Fibroblast of lung (primary cell): ENCODE measurements at regions not wholly inside any gene's neighbourhood (a gene's known extent, or its start where the extent isn't known, plus 50 kb on each side); places are given as distances from the start of the nearest gene placed in this dataset.

Source experiments
- DNase-seq, 2 donors: peaks; one replicate each; pipeline versions ENCODE4 v3.0.0 to v3.0.0-alpha.2; 2010; ENCODE audit warnings: low read depth in 2 of 2
- H2AFZ ChIP-seq: 2 replicates; pipeline ENCODE4 v1.5.1; 2012; ENCODE audit warnings: low read length, control low read depth, inconsistent platforms
- H3K27ac ChIP-seq: 2 replicates; pipeline ENCODE4 v1.5.1; 2011; ENCODE audit warnings: low read length, control low read depth; ENCODE audit not compliant: insufficient read depth
- H3K27me3 ChIP-seq: 2 replicates; pipeline ENCODE4 v1.5.1; 2011; ENCODE audit warnings: mild to moderate bottlenecking, low read length; ENCODE audit not compliant: control insufficient read depth, insufficient read depth
- H3K36me3 ChIP-seq: 2 replicates; pipeline ENCODE4 v1.5.1; 2011; ENCODE audit warnings: low read length; ENCODE audit not compliant: control insufficient read depth, insufficient read depth
- H3K4me1 ChIP-seq: 2 replicates; pipeline ENCODE4 v1.5.1; 2011; ENCODE audit warnings: low read length; ENCODE audit not compliant: control insufficient read depth, insufficient read depth; ENCODE audit errors: extremely low read depth
- H3K4me2 ChIP-seq: 2 replicates; pipeline ENCODE4 v1.5.1; 2011; ENCODE audit warnings: low read length, control low read depth; ENCODE audit not compliant: insufficient read depth; ENCODE audit errors: extremely low read depth
- H3K4me3 ChIP-seq, 4 experiments: fragments of 200-600 bp in 1 of 4; sonication (generic) in 1 of 4; replicated peaks in 1 of 4; 2 replicates each; pipeline ENCODE4 v1.5.1; 2011 to 2016; ENCODE audit warnings: low read length in 4 of 4, low read depth in 3 of 4, mild to moderate bottlenecking in 3 of 4, control low read depth in 2 of 4, inconsistent platforms in 1 of 4, mixed read lengths in 1 of 4; ENCODE audit not compliant: insufficient read depth in 1 of 4; ENCODE audit errors: control extremely low read depth in 1 of 4
- H3K79me2 ChIP-seq: 2 replicates; pipeline ENCODE4 v1.5.1; 2012; ENCODE audit warnings: mild to moderate bottlenecking, low read length, inconsistent platforms; ENCODE audit not compliant: control insufficient read depth, insufficient read depth
- H3K9ac ChIP-seq: 2 replicates; pipeline ENCODE4 v1.5.1; 2011; ENCODE audit warnings: mild to moderate bottlenecking, low read length, control low read depth; ENCODE audit not compliant: insufficient read depth
- H3K9me3 ChIP-seq: 2 replicates; pipeline ENCODE4 v1.5.1; 2012; ENCODE audit warnings: low read depth, low read length; ENCODE audit not compliant: control insufficient read depth, insufficient read depth
- H4K20me1 ChIP-seq: 2 replicates; pipeline ENCODE4 v1.5.1; 2011; ENCODE audit warnings: low read length; ENCODE audit not compliant: control insufficient read depth, insufficient read depth; ENCODE audit errors: extremely low read depth
- EZH2 ChIP-seq: IDR thresholded peaks from 2 replicates; pipeline ENCODE4 v1.5.1; 2012; ENCODE audit warnings: low read length, control low read depth, mild to moderate bottlenecking; ENCODE audit errors: missing control alignments
- TF ChIP-seq, protein P1 (sequence below), 2 donors: IDR thresholded peaks in 1 of 2; conservative IDR thresholded peaks in 1 of 2; 1 replicate in 1 of 2; 2 replicates in 1 of 2; pipeline ENCODE4 v1.5.1; 2011 to 2012; ENCODE audit warnings: low read length in 2 of 2, control low read depth in 1 of 2, inconsistent platforms in 1 of 2, low read depth in 1 of 2, mild to moderate bottlenecking in 1 of 2

DNA sequence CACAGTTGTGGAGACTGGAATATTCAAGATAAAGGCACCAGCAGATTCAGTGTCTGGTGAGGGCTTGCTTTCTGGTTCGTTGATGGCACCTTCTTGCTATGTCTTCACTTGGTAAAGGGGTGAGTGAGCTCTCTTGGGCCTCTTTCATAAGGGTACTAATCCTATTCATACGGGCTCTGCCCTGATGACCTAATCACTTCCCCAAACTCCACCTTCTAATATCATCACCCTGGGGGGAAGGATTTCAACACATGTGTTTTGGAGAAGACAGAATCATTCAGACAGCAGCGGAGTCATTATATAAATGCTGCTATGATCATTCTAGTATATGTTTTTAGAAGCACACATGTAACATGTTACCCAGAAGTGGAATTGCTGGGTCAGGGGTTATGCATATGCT, 295.3 kb upstream of the CTSO start:
- H3K9me3 ChIP-seq, result no peaks in the 10 kb centered on the region
- no peak overlapping the region for H3K9ac ChIP-seq
- no peaks in the 10 kb centered on the region for H3K27me3 ChIP-seq
- no peak for TF ChIP-seq EZH2
- TF ChIP-seq, protein P1, sequence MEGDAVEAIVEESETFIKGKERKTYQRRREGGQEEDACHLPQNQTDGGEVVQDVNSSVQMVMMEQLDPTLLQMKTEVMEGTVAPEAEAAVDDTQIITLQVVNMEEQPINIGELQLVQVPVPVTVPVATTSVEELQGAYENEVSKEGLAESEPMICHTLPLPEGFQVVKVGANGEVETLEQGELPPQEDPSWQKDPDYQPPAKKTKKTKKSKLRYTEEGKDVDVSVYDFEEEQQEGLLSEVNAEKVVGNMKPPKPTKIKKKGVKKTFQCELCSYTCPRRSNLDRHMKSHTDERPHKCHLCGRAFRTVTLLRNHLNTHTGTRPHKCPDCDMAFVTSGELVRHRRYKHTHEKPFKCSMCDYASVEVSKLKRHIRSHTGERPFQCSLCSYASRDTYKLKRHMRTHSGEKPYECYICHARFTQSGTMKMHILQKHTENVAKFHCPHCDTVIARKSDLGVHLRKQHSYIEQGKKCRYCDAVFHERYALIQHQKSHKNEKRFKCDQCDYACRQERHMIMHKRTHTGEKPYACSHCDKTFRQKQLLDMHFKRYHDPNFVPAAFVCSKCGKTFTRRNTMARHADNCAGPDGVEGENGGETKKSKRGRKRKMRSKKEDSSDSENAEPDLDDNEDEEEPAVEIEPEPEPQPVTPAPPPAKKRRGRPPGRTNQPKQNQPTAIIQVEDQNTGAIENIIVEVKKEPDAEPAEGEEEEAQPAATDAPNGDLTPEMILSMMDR (conservative IDR thresholded peaks at IDR 0.05 in 1 of 2, IDR thresholded peaks at IDR 0.05 in 1 of 2; ENCODE audit: low read depth in 1 of 2, low read length in 2 of 2), result no peak
- no peaks in the 10 kb centered on the region for H3K79me2 ChIP-seq
- no peak for DNase-seq
- H2AFZ ChIP-seq, result no peak overlapping the region
- H4K20me1 ChIP-seq, result no peaks in the 10 kb centered on the region
- no peak overlapping the region for H3K4me2 ChIP-seq
- no peaks in the 10 kb centered on the region for H3K4me1 ChIP-seq
- no peak overlapping the region for H3K27ac ChIP-seq
- no peaks in the 10 kb centered on the region for H3K36me3 ChIP-seq
- no peak overlapping the region for H3K4me3 ChIP-seq

DNA sequence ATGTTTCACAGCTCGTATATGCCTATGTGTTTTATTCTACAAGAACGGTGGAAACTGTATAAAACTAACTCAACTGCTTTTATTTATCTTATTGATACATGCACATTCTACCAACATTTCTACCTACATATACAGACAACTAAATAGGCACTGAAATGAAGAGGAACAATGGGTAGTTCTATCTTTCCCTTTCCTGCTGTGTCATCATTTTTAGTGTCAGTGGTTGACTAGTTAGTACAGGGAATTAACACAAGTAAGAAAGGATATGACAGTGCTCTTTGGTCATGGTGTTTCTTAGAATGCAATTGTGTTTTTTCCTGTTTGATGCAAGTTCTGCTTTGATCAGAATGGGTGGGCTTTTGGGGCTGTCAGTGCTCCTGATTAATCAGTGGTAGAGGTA, 293.8 kb upstream of the CTSO start:
- TF ChIP-seq, protein P1 (conservative IDR thresholded peaks at IDR 0.05 in 1 of 2, IDR thresholded peaks at IDR 0.05 in 1 of 2; ENCODE audit: low read depth in 1 of 2, low read length in 2 of 2), result no peak
- TF ChIP-seq EZH2, result no peak
- DNase-seq, result no peak
- Histone ChIP-seq H3K4me3 (no peak overlapping the region), H4K20me1 (no peaks in the 10 kb centered on the region), H3K36me3 (no peaks in the 10 kb centered on the region), H3K79me2 (no peaks in the 10 kb centered on the region), H3K4me1 (no peaks in the 10 kb centered on the region), H3K9me3 (no peaks in the 10 kb centered on the region), H3K4me2 (no peak overlapping the region), H2AFZ (no peak overlapping the region), H3K9ac (no peak overlapping the region), H3K27ac (no peak overlapping the region), H3K27me3 (no peaks in the 10 kb centered on the region)

DNA sequence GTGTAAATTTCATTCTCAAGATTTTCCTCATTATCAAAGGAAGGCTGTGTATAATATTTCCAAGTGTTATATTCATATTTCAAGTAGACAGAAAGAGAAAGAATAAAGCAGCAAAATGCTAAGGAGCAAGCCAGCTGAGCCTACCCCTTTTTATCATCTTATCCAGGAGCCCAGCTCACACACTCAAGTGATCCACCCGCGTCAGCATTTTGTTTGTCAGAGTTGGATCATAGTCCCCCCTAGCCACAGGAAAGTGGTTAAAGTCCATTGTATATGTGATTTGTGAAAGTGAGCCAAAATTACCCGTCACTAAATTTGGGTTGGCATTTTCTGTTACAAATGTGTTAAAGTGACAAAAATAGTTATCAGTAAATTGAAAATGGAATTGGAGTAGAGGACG, 289.3 kb upstream of the CTSO start:
- no peaks in the 10 kb centered on the region for H4K20me1 ChIP-seq
- H3K27me3 ChIP-seq, result no peaks in the 10 kb centered on the region
- H3K79me2 ChIP-seq, result no peaks in the 10 kb centered on the region
- no peaks in the 10 kb centered on the region for H3K9me3 ChIP-seq
- no peak overlapping the region for H3K4me3 ChIP-seq
- H3K27ac ChIP-seq, result no peak overlapping the region
- H2AFZ ChIP-seq, result no peak overlapping the region
- no peak for DNase-seq
- no peaks in the 10 kb centered on the region for H3K4me1 ChIP-seq
- TF ChIP-seq, protein P1 (conservative IDR thresholded peaks at IDR 0.05 in 1 of 2, IDR thresholded peaks at IDR 0.05 in 1 of 2; ENCODE audit: low read depth in 1 of 2, low read length in 2 of 2), result no peak
- TF ChIP-seq EZH2, result no peak
- H3K9ac ChIP-seq, result no peak overlapping the region
- H3K4me2 ChIP-seq, result no peak overlapping the region
- H3K36me3 ChIP-seq, result no peaks in the 10 kb centered on the region
